Neural progenitor cell (in vitro differentiated cells): ENCODE measurements at regions not wholly inside any gene's neighbourhood (a gene's known extent, or its start where the extent isn't known, plus 50 kb on each side); places are given as distances from the start of the nearest gene placed in this dataset.

Source experiments
- CTCF ChIP-seq: fragments of 200-600 bp; sonication (generic); IDR thresholded peaks from 2 replicates; pipeline ENCODE4 v1.5.1; 2017; ENCODE audit warnings: antibody characterized with exemption, mild to moderate bottlenecking
- EZH2 ChIP-seq: fragments of 200-600 bp; sonication (generic); IDR thresholded peaks from 2 replicates; pipeline ENCODE4 v1.6.1; 2017; ENCODE audit warnings: antibody characterized with exemption, mild to moderate bottlenecking, moderate library complexity
- EZH2phosphoT487 ChIP-seq: fragments of 200-600 bp; sonication (generic); IDR thresholded peaks from 2 replicates; pipeline ENCODE4 v1.6.1; 2017; ENCODE audit warnings: antibody characterized with exemption

DNA sequence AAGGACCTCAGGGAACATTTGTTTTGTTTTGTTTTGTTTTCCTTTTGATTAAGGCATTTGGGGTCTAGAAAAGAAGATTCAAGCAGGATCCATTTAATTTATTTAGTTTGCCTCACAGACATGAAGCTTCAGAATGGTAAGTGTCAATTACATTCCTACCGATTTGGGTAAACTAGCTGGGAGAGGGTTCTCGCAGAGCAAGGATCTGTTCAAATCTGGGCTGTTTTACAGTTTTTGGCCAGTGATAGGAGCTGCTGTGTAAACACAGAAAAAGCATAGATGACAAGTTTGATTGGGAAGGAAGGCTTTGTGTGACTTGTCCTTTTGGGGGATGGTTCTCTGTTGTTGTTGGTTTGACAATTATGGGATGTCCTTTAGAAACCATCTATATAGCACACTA lies 470.3 kb upstream of the WWC1 start:
- TF ChIP-seq EZH2 (no peak), CTCF (no peak), EZH2phosphoT487 (no peak)
